WI38 (cell line): ENCODE measurements at regions not wholly inside any gene's neighbourhood (a gene's known extent, or its start where the extent isn't known, plus 50 kb on each side); places are given as distances from the start of the nearest gene placed in this dataset.

Experiments used
- H3K4me3 ChIP-seq: 2 replicates; pipeline ENCODE4 v1.5.1; 2011; ENCODE audit warnings: low read depth, mild to moderate bottlenecking, control low read depth, low read length
- CTCF ChIP-seq: IDR thresholded peaks from 2 replicates; pipeline ENCODE4 v1.5.1; 2012; ENCODE audit warnings: low read depth, mild to moderate bottlenecking, control low read depth, low read length

- TF ChIP-seq CTCF, result no peak
- H3K4me3 ChIP-seq, result no peak overlapping the region
Observed at GRCh38 chr4:89398644-89399043, 91.0 kb upstream of the GPRIN3 start.

- no peak for TF ChIP-seq CTCF
- H3K4me3 ChIP-seq, result no peak overlapping the region
Observed at GRCh38 chr4:89398146-89398545, 90.5 kb upstream of the GPRIN3 start.

- no peak overlapping the region for H3K4me3 ChIP-seq
Observed at GRCh38 chr4:89397441-89397840, 89.8 kb upstream of the GPRIN3 start.

GRCh38 chr4:89382439-89382838 is 74.8 kb upstream of the GPRIN3 start:
- TF ChIP-seq CTCF, result no peak
- no peak overlapping the region for H3K4me3 ChIP-seq

More at GRCh38 chr4:89397441-89397840, 89.8 kb upstream of the GPRIN3 start:
- no peak for TF ChIP-seq CTCF

GRCh38 chr4:89380980-89381379 is 73.4 kb upstream of the GPRIN3 start:
- no peak for TF ChIP-seq CTCF
- no peak overlapping the region for H3K4me3 ChIP-seq

GRCh38 chr4:89379511-89380044 is 72.0 kb upstream of the GPRIN3 start:
- TF ChIP-seq CTCF, result no peak
- no peak overlapping the region for H3K4me3 ChIP-seq

GRCh38 chr4:89373394-89373793 is 65.8 kb upstream of the GPRIN3 start:
- H3K4me3 ChIP-seq, result no peak overlapping the region
- no peak for TF ChIP-seq CTCF
